Stimulated activated CD8-positive, alpha-beta memory T cell treated with anti-CD3 and anti-CD28 coated beads, Interleukin-2, amount 100 ng/mL, for 1 hour (primary cell): ENCODE measurements at regions not wholly inside any gene's neighbourhood (a gene's known extent, or its start where the extent isn't known, plus 50 kb on each side); places are given as distances from the start of the nearest gene placed in this dataset.

Experiments
- DNase-seq, 2 donors: peaks; one replicate each; pipeline ENCODE4 v3.0.0-alpha.2; 2020; ENCODE audit warnings: low read depth in 2 of 2

GRCh38 chr10:27451054-27451453 is 53.0 kb upstream of the RAB18 start:
- no peak for DNase-seq

- DNase-seq, result no peak
Measured at GRCh38 chr10:27450225-27450624, 53.9 kb upstream of the RAB18 start.

- DNase-seq, result no peak
Measured at GRCh38 chr10:27449571-27449970, 54.5 kb upstream of the RAB18 start.

- DNase-seq, result no peak
Measured at GRCh38 chr10:27448921-27449320, 55.2 kb upstream of the RAB18 start.

GRCh38 chr10:27447540-27447939 is 56.6 kb upstream of the RAB18 start:
- no peak for DNase-seq

- DNase-seq, result no peak
Measured at GRCh38 chr10:27446091-27446918, 57.8 kb upstream of the RAB18 start.

- DNase-seq, result no peak
Measured at GRCh38 chr10:27445070-27445469, 59.0 kb upstream of the RAB18 start.

- DNase-seq, result no peak
Measured at GRCh38 chr10:27440478-27440877, 63.6 kb upstream of the RAB18 start.

- no peak for DNase-seq
Measured at GRCh38 chr10:27440021-27440420, 64.1 kb upstream of the RAB18 start.

- DNase-seq, result no peak
Measured at GRCh38 chr10:27439101-27439500, 65.0 kb upstream of the RAB18 start.

GRCh38 chr10:27437775-27438174 is 66.3 kb upstream of the RAB18 start:
- DNase-seq, result no peak

- no peak for DNase-seq
Measured at GRCh38 chr10:27436710-27437109, 67.4 kb upstream of the RAB18 start.

- DNase-seq, result no peak
Measured at GRCh38 chr10:27433976-27434375, 70.1 kb upstream of the RAB18 start.

GRCh38 chr10:27426948-27427467 is 77.1 kb upstream of the RAB18 start:
- DNase-seq, result no peak

GRCh38 chr10:27413831-27414348 is 90.2 kb upstream of the RAB18 start:
- DNase-seq, result no peak

- no peak for DNase-seq
Measured at GRCh38 chr10:27413387-27413786, 90.7 kb upstream of the RAB18 start.

- no peak for DNase-seq
Measured at GRCh38 chr10:27410153-27410552, 94.0 kb upstream of the RAB18 start.

- no peak for DNase-seq
Measured at GRCh38 chr10:27407271-27407670, 96.8 kb upstream of the RAB18 start.

GRCh38 chr10:27399871-27400270 is 104.2 kb upstream of the RAB18 start:
- DNase-seq, result no peak

GRCh38 chr10:27393961-27394360 is 110.1 kb upstream of the RAB18 start:
- no peak for DNase-seq

GRCh38 chr10:27392606-27393005 is 111.5 kb upstream of the RAB18 start:
- no peak for DNase-seq

- DNase-seq, result no peak
Measured at GRCh38 chr10:27391916-27392315, 112.2 kb upstream of the RAB18 start.

GRCh38 chr10:27391325-27391724 is 112.8 kb upstream of the RAB18 start:
- DNase-seq, result no peak
